Esophagus muscularis mucosa (tissue), 4 donors: ENCODE measurements at regions not wholly inside any gene's neighbourhood (a gene's known extent, or its start where the extent isn't known, plus 50 kb on each side); places are given as distances from the start of the nearest gene placed in this dataset.

ENCODE experiments used
- DNase-seq: peaks from one replicate; pipeline ENCODE4 v3.0.0-alpha.2; 2017; ENCODE audit errors: extremely low spot score
- H3K27ac ChIP-seq, 4 donors: fragments of 200-600 bp; sonication (generic); replicated peaks in 1 of 4; 1 replicate in 3 of 4; 2 replicates in 1 of 4; pipeline ENCODE4 v1.5.1; 2016 to 2019; ENCODE audit warnings: mild to moderate bottlenecking in 1 of 4
- H3K27me3 ChIP-seq, 4 donors: fragments of 200-600 bp; sonication (generic); one replicate each; pipeline versions ENCODE4 v1.5.1 to v1.6.0; 2016 to 2019
- H3K36me3 ChIP-seq, 4 donors: fragments of 200-600 bp; sonication (generic); one replicate each; pipeline ENCODE4 v1.5.1; 2016 to 2019
- H3K4me1 ChIP-seq, 4 donors: fragments of 200-600 bp; sonication (generic); one replicate each; pipeline ENCODE4 v1.5.1; 2016 to 2019
- H3K4me3 ChIP-seq, 4 donors: fragments of 200-600 bp; sonication (generic); 1 replicate in 2 of 4; 2 replicates in 2 of 4; pipeline ENCODE4 v1.5.1; 2016 to 2019; ENCODE audit warnings: mild to moderate bottlenecking in 4 of 4, moderate library complexity in 1 of 4
- H3K9me3 ChIP-seq, 4 donors: fragments of 200-600 bp; sonication (generic); 1 replicate in 3 of 4; 2 replicates in 1 of 4; pipeline ENCODE4 v1.5.1; 2016 to 2019
- CTCF ChIP-seq, 3 experiments: fragments of 200-600 bp in 2 of 3; fragments of 450-650 bp in 1 of 3; sonication (generic) in 2 of 3; IDR thresholded peaks; one replicate each; pipeline ENCODE4 v1.5.1; 2017 to 2019; ENCODE audit warnings: antibody characterized with exemption in 3 of 3, mild to moderate bottlenecking in 2 of 3, moderate library complexity in 1 of 3
- EP300 ChIP-seq: sonication (generic); formaldehyde crosslinking; IDR thresholded peaks from one replicate; pipeline ENCODE4 v1.6.1; 2017; ENCODE audit warnings: antibody characterized with exemption
- POLR2A ChIP-seq: fragments of 450-650 bp; IDR thresholded peaks from one replicate; pipeline ENCODE4 v1.6.1; 2017; ENCODE audit warnings: antibody characterized with exemption, moderate library complexity, mild to moderate bottlenecking, low read depth
- POLR2AphosphoS5 ChIP-seq, 2 donors: sonication (generic); formaldehyde crosslinking; IDR thresholded peaks; one replicate each; pipeline ENCODE4 v1.6.1; 2017; ENCODE audit warnings: antibody characterized with exemption in 2 of 2
- WGBS: methylation state at CpG from one replicate; pipeline ENCODE4 v1.1.5; 2018; 5-methylcytosine and 5-hydroxymethylcytosine counted together
- intact Hi-C: fragments of 100-400 bp; cut with DNase I; formaldehyde crosslinking; loops from one replicate; pipeline ENCODE4 v1.15.1; 2023

- WGBS, result 74% methylated on average over 5 of the region's 5 CpGs
- no peaks in the 10 kb centered on the region for H3K9me3 ChIP-seq
- no peak overlapping the region for H3K27ac ChIP-seq
- no peaks in the 10 kb centered on the region for H3K4me1 ChIP-seq
- no peaks in the 10 kb centered on the region for H3K36me3 ChIP-seq
- TF ChIP-seq POLR2AphosphoS5 (IDR thresholded peaks at IDR 0.05) (no peak), POLR2A (no peak), CTCF (IDR thresholded peaks at IDR 0.05) (no peak), EP300 (no peak)
- no peak for DNase-seq
- peaks cover 0 to 6% (median 0%) of the 10 kb centered on the region in 4 donors for H3K27me3 ChIP-seq
- intact Hi-C loops, result no loop called here
- no peak overlapping the region for H3K4me3 ChIP-seq
Measured at GRCh38 chr2:760001-760400, 82.8 kb upstream of the TMEM18 start.

GRCh38 chr2:758073-758820 lies 81.0 kb upstream of the TMEM18 start:
- Histone ChIP-seq H3K9me3 (no peaks in the 10 kb centered on the region), H3K4me3 (no peak overlapping the region), H3K27me3 (peaks cover 0 to 7% (median 0%) of the 10 kb centered on the region in 4 donors), H3K36me3 (no peaks in the 10 kb centered on the region), H3K4me1 (no peaks in the 10 kb centered on the region), H3K27ac (no peak overlapping the region)
- WGBS, result 86% methylated on average over 13 of the region's 13 CpGs
- intact Hi-C loops, result no loop called here
- DNase-seq, result peak; percentile 82
- TF ChIP-seq POLR2AphosphoS5 (IDR thresholded peaks at IDR 0.05) (no peak), CTCF (IDR thresholded peaks at IDR 0.05) (no peak), POLR2A (no peak), EP300 (no peak)

- H3K4me3 ChIP-seq, result no peak overlapping the region
- H3K4me1 ChIP-seq, result no peaks in the 10 kb centered on the region
- WGBS, result 87% methylated on average over 7 of the region's 7 CpGs
- DNase-seq, result no peak
- H3K9me3 ChIP-seq, result no peaks in the 10 kb centered on the region
- intact Hi-C loops, result no loop called here
- TF ChIP-seq EP300, result no peak
- TF ChIP-seq POLR2A, result no peak
- no peak for TF ChIP-seq POLR2AphosphoS5 (IDR thresholded peaks at IDR 0.05)
- no peak for TF ChIP-seq CTCF (IDR thresholded peaks at IDR 0.05)
- H3K27me3 ChIP-seq, result peaks cover 0 to 17% (median 0%) of the 10 kb centered on the region in 4 donors
- no peaks in the 10 kb centered on the region for H3K36me3 ChIP-seq
- no peak overlapping the region for H3K27ac ChIP-seq
Measured at GRCh38 chr2:753123-753522, 75.9 kb upstream of the TMEM18 start.

GRCh38 chr2:751474-751873 lies 74.3 kb upstream of the TMEM18 start:
- no peaks in the 10 kb centered on the region for H3K36me3 ChIP-seq

More at GRCh38 chr2:751474-751873, 74.3 kb upstream of the TMEM18 start:
- Histone ChIP-seq H3K4me3 (no peak overlapping the region), H3K27ac (no peak overlapping the region), H3K27me3 (peaks cover 0 to 17% (median 0%) of the 10 kb centered on the region in 4 donors), H3K9me3 (no peaks in the 10 kb centered on the region), H3K4me1 (no peaks in the 10 kb centered on the region)
- intact Hi-C loops, result no loop called here
- WGBS, result 95% methylated on average over 10 of the region's 10 CpGs
- TF ChIP-seq POLR2A (no peak), POLR2AphosphoS5 (IDR thresholded peaks at IDR 0.05) (no peak), EP300 (no peak), CTCF (IDR thresholded peaks at IDR 0.05) (no peak)
- peak; percentile 87 for DNase-seq
